ENCODE measurements at regions not wholly inside any gene's neighbourhood (a gene's known extent, or its start where the extent isn't known, plus 50 kb on each side); places are given as distances from the start of the nearest gene placed in this dataset.

- intact Hi-C loops (cut with micrococcal nuclease): no loop called here
- no peak for TF ChIP-seq CTCF (IDR thresholded peaks at IDR 0.05)
- H3K27me3 ChIP-seq (ENCODE audit: control insufficient read depth in 2 of 2, insufficient read depth in 2 of 2, low read length in 2 of 2): peaks cover 0 to 2% of the 10 kb centered on the region in 2 donors
- Mint-ChIP-seq H3K4me3 (no peak overlapping the region), H3K27ac (no peak overlapping the region), H3K27me3 (ENCODE audit: low read depth in 3 of 3) (peaks cover under 1 to 8% (median 2%) of the 10 kb centered on the region in 3 donors), H3K9me3 (peaks cover 5 to 34% (median 16%) of the 10 kb centered on the region in 7 donors), H3K4me1 (no peaks in the 10 kb centered on the region), H3K36me3 (no peaks in the 10 kb centered on the region)
- H3K27ac ChIP-seq (ENCODE audit: low read depth in 1 of 2, low read length in 2 of 2): no peak overlapping the region
- DNase-seq: no peak
- peaks cover 5 to 13% of the 10 kb centered on the region in 2 donors for H3K9me3 ChIP-seq (replicated peaks in 1 of 2; ENCODE audit: control insufficient read depth in 1 of 2, insufficient read depth in 1 of 2, low read length in 2 of 2)
- H3K4me2 ChIP-seq (replicated peaks; ENCODE audit: extremely low read depth, low read length, poor library complexity, severe bottlenecking): no peak overlapping the region
- H3K36me3 ChIP-seq (replicated peaks in 1 of 2; ENCODE audit: control insufficient read depth in 1 of 2, insufficient read depth in 2 of 2, low read length in 2 of 2): no peaks in the 10 kb centered on the region
- H2AFZ ChIP-seq (ENCODE audit: insufficient read depth, low read depth, low read length, poor library complexity, severe bottlenecking): no peak overlapping the region
- H3K4me1 ChIP-seq (ENCODE audit: control insufficient read depth in 1 of 2, insufficient read depth in 2 of 2, low read length in 2 of 2): no peaks in the 10 kb centered on the region
- H3K9ac ChIP-seq (ENCODE audit: insufficient read depth, low read length, poor library complexity, severe bottlenecking): no peak overlapping the region
- no CpG with 5 or more reads among the region's 1 CpG for WGBS (ENCODE audit: insufficient coverage)
- H3K79me2 ChIP-seq (ENCODE audit: insufficient read depth, low read length): no peaks in the 10 kb centered on the region
- no peaks in the 10 kb centered on the region for H4K20me1 ChIP-seq (ENCODE audit: insufficient read depth, low read length)
- no peak overlapping the region for H3K4me3 ChIP-seq (replicated peaks in 1 of 3; ENCODE audit: low read depth in 2 of 3, low read length in 3 of 3)
These were observed 660.6 kb downstream of the RNF144A start for GRCh38 chr2:7577769-7578168.

GRCh38 chr2:7584017-7584416 lies 666.8 kb downstream of the RNF144A start:
- Histone ChIP-seq H3K4me1 (ENCODE audit: control insufficient read depth in 1 of 2, insufficient read depth in 2 of 2, low read length in 2 of 2) (no peaks in the 10 kb centered on the region), H3K9me3 (replicated peaks in 1 of 2; ENCODE audit: control insufficient read depth in 1 of 2, insufficient read depth in 1 of 2, low read length in 2 of 2) (peaks cover 3 to 8% of the 10 kb centered on the region in 2 donors), H3K36me3 (replicated peaks in 1 of 2; ENCODE audit: control insufficient read depth in 1 of 2, insufficient read depth in 2 of 2, low read length in 2 of 2) (no peaks in the 10 kb centered on the region), H3K9ac (ENCODE audit: insufficient read depth, low read length, poor library complexity, severe bottlenecking) (no peak overlapping the region), H3K27ac (ENCODE audit: low read depth in 1 of 2, low read length in 2 of 2) (no peak overlapping the region), H3K4me3 (replicated peaks in 1 of 3; ENCODE audit: low read depth in 2 of 3, low read length in 3 of 3) (no peak overlapping the region), H3K4me2 (replicated peaks; ENCODE audit: extremely low read depth, low read length, poor library complexity, severe bottlenecking) (no peak overlapping the region), H2AFZ (ENCODE audit: insufficient read depth, low read depth, low read length, poor library complexity, severe bottlenecking) (no peak overlapping the region), H4K20me1 (ENCODE audit: insufficient read depth, low read length) (no peaks in the 10 kb centered on the region), H3K27me3 (ENCODE audit: control insufficient read depth in 2 of 2, insufficient read depth in 2 of 2, low read length in 2 of 2) (no peaks in the 10 kb centered on the region), H3K79me2 (ENCODE audit: insufficient read depth, low read length) (no peaks in the 10 kb centered on the region)
- intact Hi-C loops (cut with micrococcal nuclease): no loop called here
- DNase-seq: no peak
- no peak for TF ChIP-seq CTCF (IDR thresholded peaks at IDR 0.05)
- Mint-ChIP-seq H3K4me3 (no peak overlapping the region), H3K4me1 (peaks cover 4% of the 10 kb centered on the region), H3K27ac (no peak overlapping the region), H3K9me3 (peaks cover 0 to 15% (median 6%) of the 10 kb centered on the region in 7 donors), H3K36me3 (no peaks in the 10 kb centered on the region), H3K27me3 (ENCODE audit: low read depth in 3 of 3) (peaks cover 2 to 8% (median 4%) of the 10 kb centered on the region in 3 donors)

Data from CD14-positive monocyte (primary cell).